GM12873 (cell line): ENCODE measurements at regions not wholly inside any gene's neighbourhood (a gene's known extent, or its start where the extent isn't known, plus 50 kb on each side); places are given as distances from the start of the nearest gene placed in this dataset.

Experiments
- TF ChIP-seq, protein P1 (sequence below): IDR thresholded peaks from 2 replicates; pipeline ENCODE4 v1.5.1; 2012; ENCODE audit warnings: low read depth, mild to moderate bottlenecking, moderate library complexity, low read length, control low read depth; ENCODE audit not compliant: insufficient read depth; ENCODE audit errors: missing control alignments

- TF ChIP-seq, protein P1, sequence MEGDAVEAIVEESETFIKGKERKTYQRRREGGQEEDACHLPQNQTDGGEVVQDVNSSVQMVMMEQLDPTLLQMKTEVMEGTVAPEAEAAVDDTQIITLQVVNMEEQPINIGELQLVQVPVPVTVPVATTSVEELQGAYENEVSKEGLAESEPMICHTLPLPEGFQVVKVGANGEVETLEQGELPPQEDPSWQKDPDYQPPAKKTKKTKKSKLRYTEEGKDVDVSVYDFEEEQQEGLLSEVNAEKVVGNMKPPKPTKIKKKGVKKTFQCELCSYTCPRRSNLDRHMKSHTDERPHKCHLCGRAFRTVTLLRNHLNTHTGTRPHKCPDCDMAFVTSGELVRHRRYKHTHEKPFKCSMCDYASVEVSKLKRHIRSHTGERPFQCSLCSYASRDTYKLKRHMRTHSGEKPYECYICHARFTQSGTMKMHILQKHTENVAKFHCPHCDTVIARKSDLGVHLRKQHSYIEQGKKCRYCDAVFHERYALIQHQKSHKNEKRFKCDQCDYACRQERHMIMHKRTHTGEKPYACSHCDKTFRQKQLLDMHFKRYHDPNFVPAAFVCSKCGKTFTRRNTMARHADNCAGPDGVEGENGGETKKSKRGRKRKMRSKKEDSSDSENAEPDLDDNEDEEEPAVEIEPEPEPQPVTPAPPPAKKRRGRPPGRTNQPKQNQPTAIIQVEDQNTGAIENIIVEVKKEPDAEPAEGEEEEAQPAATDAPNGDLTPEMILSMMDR, result no peak
These were observed 432.0 kb upstream of the TBL1XR1 start for GRCh38 chr3:177629276-177629675.

GRCh38 chr3:177633671-177634207 is 436.5 kb upstream of the TBL1XR1 start:
- TF ChIP-seq, protein P1, result no peak

- TF ChIP-seq, protein P1, result no peak
These were observed 443.2 kb upstream of the TBL1XR1 start for GRCh38 chr3:177640319-177640965.

DNA sequence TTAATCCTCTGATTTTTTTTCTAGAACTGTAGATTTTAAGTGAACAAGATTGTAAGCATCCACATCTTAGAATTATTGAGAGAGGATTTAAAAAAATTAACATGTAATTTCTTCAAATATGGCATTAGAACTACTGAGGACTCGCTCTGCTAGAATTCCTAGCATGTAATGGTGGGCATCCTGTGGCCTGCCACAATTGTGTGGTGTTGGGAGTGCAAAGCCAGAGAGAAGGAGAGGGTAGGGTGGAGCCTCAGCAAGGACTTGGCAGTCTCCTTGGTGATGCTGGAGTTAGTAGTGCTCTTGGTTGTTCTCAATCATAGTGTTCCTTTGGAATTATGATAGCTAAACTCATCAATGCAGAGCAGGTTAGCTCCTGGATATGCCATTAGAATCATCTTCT is 443.9 kb upstream of the TBL1XR1 start:
- TF ChIP-seq, protein P1, result no peak

DNA sequence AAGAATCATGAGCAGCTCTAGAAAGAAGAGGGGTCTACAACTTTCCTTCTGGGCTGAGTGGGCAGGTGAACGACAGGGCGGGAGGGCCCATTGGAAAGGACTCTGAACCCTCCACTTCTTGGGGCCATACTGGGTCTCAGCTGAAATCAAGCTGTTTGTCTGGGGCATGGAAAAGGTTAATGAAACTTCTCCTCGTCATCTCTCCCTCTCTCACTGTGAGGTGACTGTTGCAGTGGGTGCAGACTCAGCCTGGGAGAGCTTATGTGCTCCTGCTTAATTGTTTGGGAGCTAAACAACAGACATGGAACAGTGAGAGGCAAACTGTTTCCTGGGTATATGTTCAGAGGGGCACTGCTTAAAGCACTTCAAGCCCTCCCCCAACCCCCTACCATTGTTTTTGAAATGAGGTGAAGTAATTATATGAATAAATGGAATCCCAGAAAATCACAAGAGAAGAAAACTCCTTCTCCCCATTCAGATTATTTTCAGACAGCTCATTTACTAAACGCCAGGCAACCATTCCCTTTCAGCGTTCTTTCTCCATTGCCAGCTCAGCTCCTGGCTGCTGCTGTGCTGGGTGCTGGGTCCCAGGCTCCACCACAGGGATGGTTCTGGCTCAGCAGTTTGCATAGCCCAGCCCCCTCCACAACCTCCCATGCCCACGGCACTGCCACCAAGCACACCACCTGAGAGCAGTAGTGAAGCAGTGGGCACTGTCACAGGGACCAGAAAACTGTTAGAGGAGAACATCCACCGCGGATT is 444.9 kb upstream of the TBL1XR1 start:
- TF ChIP-seq, protein P1, result no peak

GRCh38 chr3:177642804-177643125 is 445.5 kb upstream of the TBL1XR1 start:
- TF ChIP-seq, protein P1, result no peak

- TF ChIP-seq, protein P1, result no peak
These were observed 449.5 kb upstream of the TBL1XR1 start for GRCh38 chr3:177646749-177647148.
